ENCODE measurements at regions not wholly inside any gene's neighbourhood (a gene's known extent, or its start where the extent isn't known, plus 50 kb on each side); places are given as distances from the start of the nearest gene placed in this dataset.

GRCh38 chrY:12303464-12303863 is 397.6 kb upstream of the USP9Y start:
- TF ChIP-seq, protein P1, sequence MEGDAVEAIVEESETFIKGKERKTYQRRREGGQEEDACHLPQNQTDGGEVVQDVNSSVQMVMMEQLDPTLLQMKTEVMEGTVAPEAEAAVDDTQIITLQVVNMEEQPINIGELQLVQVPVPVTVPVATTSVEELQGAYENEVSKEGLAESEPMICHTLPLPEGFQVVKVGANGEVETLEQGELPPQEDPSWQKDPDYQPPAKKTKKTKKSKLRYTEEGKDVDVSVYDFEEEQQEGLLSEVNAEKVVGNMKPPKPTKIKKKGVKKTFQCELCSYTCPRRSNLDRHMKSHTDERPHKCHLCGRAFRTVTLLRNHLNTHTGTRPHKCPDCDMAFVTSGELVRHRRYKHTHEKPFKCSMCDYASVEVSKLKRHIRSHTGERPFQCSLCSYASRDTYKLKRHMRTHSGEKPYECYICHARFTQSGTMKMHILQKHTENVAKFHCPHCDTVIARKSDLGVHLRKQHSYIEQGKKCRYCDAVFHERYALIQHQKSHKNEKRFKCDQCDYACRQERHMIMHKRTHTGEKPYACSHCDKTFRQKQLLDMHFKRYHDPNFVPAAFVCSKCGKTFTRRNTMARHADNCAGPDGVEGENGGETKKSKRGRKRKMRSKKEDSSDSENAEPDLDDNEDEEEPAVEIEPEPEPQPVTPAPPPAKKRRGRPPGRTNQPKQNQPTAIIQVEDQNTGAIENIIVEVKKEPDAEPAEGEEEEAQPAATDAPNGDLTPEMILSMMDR (IDR thresholded peaks at IDR 0.05), result no peak
- no peak for TF ChIP-seq POLR2A (IDR thresholded peaks at IDR 0.05; ENCODE audit: low read depth)
- no peak for TF ChIP-seq POLR2AphosphoS5 (IDR thresholded peaks at IDR 0.05)
- no peak for TF ChIP-seq EP300 (IDR thresholded peaks at IDR 0.05)
